ENCODE measurements at regions not wholly inside any gene's neighbourhood (a gene's known extent, or its start where the extent isn't known, plus 50 kb on each side); places are given as distances from the start of the nearest gene placed in this dataset.

DNA sequence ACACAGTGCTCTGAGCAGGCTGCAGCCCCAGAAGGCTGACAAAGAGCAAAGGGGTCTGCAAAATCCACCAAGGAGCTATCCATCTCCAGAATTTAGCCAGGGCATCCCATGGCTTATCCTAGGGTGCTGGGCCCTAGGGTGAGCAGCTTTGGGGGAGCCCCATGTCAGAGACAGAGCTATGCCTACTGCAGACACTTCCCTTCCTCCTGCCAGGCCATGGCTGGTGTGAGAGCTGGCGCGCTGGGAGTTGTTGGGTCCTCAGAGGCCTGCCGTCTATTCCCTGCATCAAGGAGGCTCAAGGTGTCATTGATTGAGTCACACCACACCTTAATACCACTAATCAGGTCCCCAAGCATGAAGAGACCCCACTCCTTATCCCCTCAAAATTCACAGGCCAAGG lies 85.3 kb upstream of the TP53I11 start:
- no peak for DNase-seq

DNA sequence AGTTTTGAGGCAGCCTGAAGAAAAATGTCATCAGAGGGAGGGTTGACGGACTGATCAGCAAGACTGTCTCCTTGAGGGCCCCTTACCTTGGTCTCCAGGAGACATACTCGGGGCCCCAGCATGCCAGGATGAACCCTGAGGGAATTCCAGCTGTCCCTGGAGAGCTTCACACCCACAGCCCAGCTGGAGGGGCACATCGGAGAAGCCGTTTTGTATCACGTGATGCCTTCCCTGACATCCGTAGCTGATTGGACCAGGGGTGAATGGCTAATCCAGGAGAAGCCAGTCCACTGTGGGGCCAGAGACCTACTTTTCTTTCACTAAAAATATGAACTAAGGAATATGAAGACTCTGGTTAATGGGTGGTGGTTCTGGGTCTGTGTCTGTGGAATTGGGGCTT lies 86.0 kb upstream of the TP53I11 start:
- no peak for DNase-seq

GRCh38 chr11:45037434-45038005 lies 86.8 kb upstream of the TP53I11 start:
- no peak for DNase-seq

GRCh38 chr11:45038923-45039322 lies 88.2 kb upstream of the TP53I11 start:
- no peak for DNase-seq

DNA sequence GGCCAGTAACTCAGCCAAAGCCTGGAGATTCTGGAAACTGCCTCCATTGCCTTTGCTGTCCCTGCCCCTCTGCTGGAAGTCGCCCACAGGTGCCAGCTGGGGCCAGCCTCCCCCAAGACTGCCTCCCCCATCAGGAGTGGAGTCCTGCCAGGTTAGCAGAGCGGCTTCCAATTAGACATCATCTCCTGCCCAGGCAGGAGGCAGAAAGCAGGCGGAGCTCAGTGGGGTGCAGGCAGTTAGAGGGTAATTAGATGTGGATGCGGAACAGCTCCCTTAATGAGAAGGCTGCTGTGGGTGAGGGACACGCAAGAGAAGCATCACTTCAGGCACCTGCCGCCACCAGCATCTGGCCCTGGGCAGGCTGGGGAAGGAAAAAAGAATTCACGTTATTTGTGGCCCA lies 90.9 kb upstream of the TP53I11 start:
- DNase-seq: peak in 2 of 51 donors; percentile 15 to 19

GRCh38 chr11:45042560-45042959 lies 91.9 kb upstream of the TP53I11 start:
- DNase-seq: peak in 1 of 51 donors; percentile 46

DNA sequence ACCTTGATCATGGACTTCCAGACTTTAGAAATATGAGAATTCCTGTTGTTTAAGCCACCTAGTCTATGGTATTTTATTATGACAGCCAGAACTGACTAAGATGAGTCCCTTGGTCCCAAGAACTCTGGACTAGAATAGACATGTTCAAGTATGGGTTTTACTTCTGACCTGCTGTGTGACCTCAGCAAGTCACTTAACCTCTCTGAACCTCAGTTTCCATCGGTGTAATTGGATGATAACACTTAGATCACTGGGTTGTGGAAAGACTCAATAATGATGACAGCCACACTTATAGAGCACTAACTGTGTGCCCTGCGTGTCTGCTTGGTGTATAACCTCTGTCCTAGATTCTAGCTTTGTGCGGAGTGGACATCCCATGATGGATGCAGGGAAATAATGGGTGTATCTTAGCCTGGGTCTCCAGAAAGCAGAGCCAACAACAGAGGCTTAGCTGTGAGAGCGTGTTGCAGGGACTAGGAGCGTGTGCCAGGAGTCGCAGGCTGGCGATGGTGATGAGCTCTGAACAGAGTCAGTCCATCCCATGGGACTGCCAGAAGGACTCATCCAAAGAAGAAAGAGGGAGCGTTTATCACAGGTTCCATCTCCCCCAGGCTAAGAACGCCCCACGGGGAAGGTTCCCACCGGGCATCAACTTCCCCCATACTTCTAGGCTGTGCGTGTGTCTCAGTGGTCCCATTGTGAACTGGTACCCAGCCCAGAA lies 93.2 kb upstream of the TP53I11 start:
- DNase-seq: no peak

GRCh38 chr11:45045683-45046471 lies 95.2 kb upstream of the TP53I11 start:
- DNase-seq: peak in 13 of 51 donors; percentile 3 to 68 (median 14)

DNA sequence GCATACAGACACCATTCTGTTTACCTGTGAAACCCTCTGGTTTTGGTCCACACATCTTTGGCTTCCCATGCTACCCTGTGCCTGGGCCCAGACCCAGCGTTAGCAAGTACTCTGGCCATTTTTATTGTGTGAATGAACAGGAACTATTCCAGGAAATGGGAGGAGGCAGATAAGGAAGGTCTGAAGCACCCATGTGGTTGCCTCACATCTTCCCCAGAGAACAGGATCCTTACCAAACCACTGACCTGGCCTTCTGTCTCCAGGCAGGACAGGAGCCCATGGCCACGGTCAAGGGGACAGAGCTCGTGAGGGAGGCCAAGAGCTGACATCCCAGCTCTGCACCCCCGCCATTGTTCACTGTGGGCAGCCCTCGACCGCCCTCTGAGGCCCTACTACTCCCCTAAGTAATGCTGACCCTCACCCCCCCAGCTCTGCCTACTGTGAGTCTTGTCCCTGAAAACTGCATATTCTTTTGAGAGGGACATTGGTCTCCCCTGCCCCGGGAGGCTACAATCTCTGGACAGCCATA lies 97.7 kb upstream of the TP53I11 start:
- no peak for DNase-seq

GRCh38 chr11:45048870-45049691 lies 97.4 kb upstream of the PRDM11 start:
- peak in 1 of 51 donors; percentile 76 for DNase-seq

- DNase-seq: no peak
Measured at GRCh38 chr11:45050111-45050510, 96.3 kb upstream of the PRDM11 start.

DNA sequence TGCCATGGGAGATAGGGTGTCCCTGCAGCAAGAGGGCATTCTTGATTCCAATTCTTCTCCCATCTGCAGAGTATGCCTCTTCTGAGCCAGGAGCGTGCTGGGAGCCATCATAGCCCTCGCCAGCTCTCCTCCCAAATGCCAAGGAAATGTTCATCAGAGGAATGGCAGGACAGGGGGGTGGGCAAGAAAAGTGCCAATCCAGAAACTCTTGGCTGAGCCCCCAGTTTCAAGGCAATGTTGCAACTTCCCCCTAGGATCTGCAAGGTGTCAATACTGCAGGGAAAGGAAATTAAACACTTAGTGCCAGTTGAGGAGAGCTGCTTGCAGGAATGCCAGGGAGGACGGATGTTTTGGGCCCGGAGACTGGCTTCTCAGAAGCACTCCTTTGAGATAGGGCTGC lies 94.8 kb upstream of the PRDM11 start:
- DNase-seq: no peak

DNA sequence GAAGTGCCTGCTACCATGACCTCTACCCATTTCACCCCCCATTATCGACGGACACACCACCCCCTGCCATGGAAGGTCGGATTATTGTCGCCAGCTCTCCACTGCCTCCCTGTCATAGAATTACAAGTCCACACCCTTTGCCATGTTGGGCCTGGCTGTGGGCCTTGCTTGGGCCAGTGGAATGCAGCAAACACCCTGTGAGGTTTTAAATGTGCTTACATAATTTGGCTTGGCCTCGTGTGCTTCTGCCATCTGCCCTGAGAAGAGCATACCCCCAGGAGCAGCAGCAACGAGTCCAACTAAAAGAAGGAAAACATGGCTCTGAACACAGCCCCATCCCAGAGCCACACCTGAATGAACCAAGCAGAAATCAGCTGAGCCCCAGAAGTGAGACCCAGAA lies 94.1 kb upstream of the PRDM11 start:
- no peak for DNase-seq

GRCh38 chr11:45053736-45054446 lies 92.5 kb upstream of the PRDM11 start:
- no peak for DNase-seq

GRCh38 chr11:45054956-45055355 lies 91.5 kb upstream of the PRDM11 start:
- DNase-seq: no peak

GRCh38 chr11:45056529-45056928 lies 89.9 kb upstream of the PRDM11 start:
- DNase-seq: no peak

DNA sequence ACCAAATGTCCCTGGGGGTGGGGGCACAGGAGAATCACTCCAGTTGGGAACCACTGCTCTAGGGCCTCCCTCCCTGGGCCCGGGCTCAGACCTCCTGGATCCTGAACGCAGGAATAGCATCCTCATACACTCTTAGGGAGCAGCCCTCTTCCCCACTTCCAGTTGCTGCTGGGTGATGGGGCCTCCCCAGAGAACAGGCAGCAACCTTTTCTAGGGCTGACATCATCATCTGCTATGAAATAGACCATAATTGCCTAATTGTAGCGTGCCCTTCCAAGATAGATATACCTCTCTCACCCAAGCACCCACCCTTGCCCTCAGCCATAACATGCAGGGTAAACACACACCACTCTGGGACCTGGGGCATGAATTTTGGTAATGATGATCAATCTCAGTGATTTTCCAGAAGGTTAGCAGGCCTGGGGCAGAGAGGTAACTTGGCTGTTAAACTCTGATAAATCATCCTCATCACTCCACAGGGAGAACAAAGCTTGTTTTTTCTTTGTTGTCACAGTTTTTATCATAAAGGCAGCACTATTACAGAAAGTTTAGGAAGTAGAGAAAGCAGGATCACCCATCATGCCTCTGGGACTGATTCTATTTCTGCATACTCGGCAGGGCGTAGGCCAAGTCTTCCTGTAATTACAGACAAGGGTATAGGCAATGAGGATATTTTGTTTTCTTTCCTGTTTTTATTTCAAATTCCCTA lies 88.3 kb upstream of the PRDM11 start:
- DNase-seq: no peak

DNA sequence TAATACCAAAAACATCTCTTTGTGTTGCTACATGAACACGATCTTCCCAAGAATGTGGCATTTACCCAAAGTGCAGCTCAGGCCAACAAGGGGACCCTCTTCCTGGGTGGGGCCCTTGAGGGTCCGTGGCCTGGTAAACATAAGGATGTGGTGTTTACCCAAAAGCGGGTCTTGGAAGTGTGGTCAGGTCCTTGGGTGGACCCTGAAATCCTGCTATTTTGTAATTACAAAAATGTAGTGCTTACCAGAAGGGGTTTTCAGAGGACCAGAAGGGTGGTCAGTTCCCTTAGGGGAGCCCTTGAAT lies 87.8 kb upstream of the PRDM11 start:
- no peak for DNase-seq

DNA sequence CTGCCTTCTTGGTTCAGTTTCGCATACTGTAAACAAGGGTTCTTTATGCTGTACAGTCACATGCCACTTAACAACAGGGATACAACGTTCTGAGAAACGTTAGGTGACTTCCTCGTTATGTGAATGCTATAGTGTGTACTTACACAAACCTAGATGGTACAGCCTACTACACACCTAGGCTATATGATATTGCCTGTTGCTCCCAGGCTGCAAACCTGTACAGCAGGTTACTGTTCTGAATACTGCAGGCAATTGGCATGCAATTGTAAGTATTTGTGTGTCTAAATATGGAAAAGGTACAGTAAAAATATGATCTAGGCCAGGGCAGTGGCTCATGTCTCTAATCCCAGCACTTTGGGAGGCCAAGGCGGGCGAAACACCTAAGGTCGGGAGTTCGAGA lies 85.7 kb upstream of the PRDM11 start:
- DNase-seq: no peak

- no peak for DNase-seq
Measured at GRCh38 chr11:45061641-45062040, 84.8 kb upstream of the PRDM11 start.
